Fibroblast of lung (primary cell): ENCODE measurements at regions not wholly inside any gene's neighbourhood (a gene's known extent, or its start where the extent isn't known, plus 50 kb on each side); places are given as distances from the start of the nearest gene placed in this dataset.

Experiments
- DNase-seq, 2 donors: peaks; one replicate each; pipeline versions ENCODE4 v3.0.0 to v3.0.0-alpha.2; 2010; ENCODE audit warnings: low read depth in 2 of 2
- H2AFZ ChIP-seq: 2 replicates; pipeline ENCODE4 v1.5.1; 2012; ENCODE audit warnings: low read length, control low read depth, inconsistent platforms
- H3K27ac ChIP-seq: 2 replicates; pipeline ENCODE4 v1.5.1; 2011; ENCODE audit warnings: low read length, control low read depth; ENCODE audit not compliant: insufficient read depth
- H3K27me3 ChIP-seq: 2 replicates; pipeline ENCODE4 v1.5.1; 2011; ENCODE audit warnings: mild to moderate bottlenecking, low read length; ENCODE audit not compliant: control insufficient read depth, insufficient read depth
- H3K36me3 ChIP-seq: 2 replicates; pipeline ENCODE4 v1.5.1; 2011; ENCODE audit warnings: low read length; ENCODE audit not compliant: control insufficient read depth, insufficient read depth
- H3K4me1 ChIP-seq: 2 replicates; pipeline ENCODE4 v1.5.1; 2011; ENCODE audit warnings: low read length; ENCODE audit not compliant: control insufficient read depth, insufficient read depth; ENCODE audit errors: extremely low read depth
- H3K4me2 ChIP-seq: 2 replicates; pipeline ENCODE4 v1.5.1; 2011; ENCODE audit warnings: low read length, control low read depth; ENCODE audit not compliant: insufficient read depth; ENCODE audit errors: extremely low read depth
- H3K4me3 ChIP-seq, 4 experiments: fragments of 200-600 bp in 1 of 4; sonication (generic) in 1 of 4; replicated peaks in 1 of 4; 2 replicates each; pipeline ENCODE4 v1.5.1; 2011 to 2016; ENCODE audit warnings: low read length in 4 of 4, low read depth in 3 of 4, mild to moderate bottlenecking in 3 of 4, control low read depth in 2 of 4, inconsistent platforms in 1 of 4, mixed read lengths in 1 of 4; ENCODE audit not compliant: insufficient read depth in 1 of 4; ENCODE audit errors: control extremely low read depth in 1 of 4
- H3K79me2 ChIP-seq: 2 replicates; pipeline ENCODE4 v1.5.1; 2012; ENCODE audit warnings: mild to moderate bottlenecking, low read length, inconsistent platforms; ENCODE audit not compliant: control insufficient read depth, insufficient read depth
- H3K9ac ChIP-seq: 2 replicates; pipeline ENCODE4 v1.5.1; 2011; ENCODE audit warnings: mild to moderate bottlenecking, low read length, control low read depth; ENCODE audit not compliant: insufficient read depth
- H3K9me3 ChIP-seq: 2 replicates; pipeline ENCODE4 v1.5.1; 2012; ENCODE audit warnings: low read depth, low read length; ENCODE audit not compliant: control insufficient read depth, insufficient read depth
- H4K20me1 ChIP-seq: 2 replicates; pipeline ENCODE4 v1.5.1; 2011; ENCODE audit warnings: low read length; ENCODE audit not compliant: control insufficient read depth, insufficient read depth; ENCODE audit errors: extremely low read depth
- CTCF ChIP-seq, 2 donors: IDR thresholded peaks in 1 of 2; conservative IDR thresholded peaks in 1 of 2; 1 replicate in 1 of 2; 2 replicates in 1 of 2; pipeline ENCODE4 v1.5.1; 2011 to 2012; ENCODE audit warnings: low read length in 2 of 2, control low read depth in 1 of 2, inconsistent platforms in 1 of 2, low read depth in 1 of 2, mild to moderate bottlenecking in 1 of 2
- EZH2 ChIP-seq: IDR thresholded peaks from 2 replicates; pipeline ENCODE4 v1.5.1; 2012; ENCODE audit warnings: low read length, control low read depth, mild to moderate bottlenecking; ENCODE audit errors: missing control alignments

- no peak overlapping the region for H3K4me3 ChIP-seq
- H3K36me3 ChIP-seq = no peaks in the 10 kb centered on the region
- TF ChIP-seq EZH2 = no peak
- no peak for TF ChIP-seq CTCF (conservative IDR thresholded peaks at IDR 0.05 in 1 of 2, IDR thresholded peaks at IDR 0.05 in 1 of 2; ENCODE audit: low read depth in 1 of 2, low read length in 2 of 2)
- H3K4me1 ChIP-seq = peaks cover 3% of the 10 kb centered on the region
- H3K4me2 ChIP-seq = no peak overlapping the region
- no peak overlapping the region for H3K9ac ChIP-seq
- no peaks in the 10 kb centered on the region for H3K9me3 ChIP-seq
- no peaks in the 10 kb centered on the region for H4K20me1 ChIP-seq
- no peak overlapping the region for H3K27ac ChIP-seq
- H2AFZ ChIP-seq = no peak overlapping the region
- H3K27me3 ChIP-seq = no peaks in the 10 kb centered on the region
- no peaks in the 10 kb centered on the region for H3K79me2 ChIP-seq
- no peak for DNase-seq
Measured at GRCh38 chr1:30521261-30521865, 202.0 kb downstream of the MATN1 start.

GRCh38 chr1:30520476-30520875, 202.9 kb downstream of the MATN1 start:
- H3K4me3 ChIP-seq = no peak overlapping the region
- no peaks in the 10 kb centered on the region for H4K20me1 ChIP-seq
- no peak overlapping the region for H3K27ac ChIP-seq
- H3K27me3 ChIP-seq = no peaks in the 10 kb centered on the region
- H3K4me1 ChIP-seq = peaks cover 3% of the 10 kb centered on the region
- TF ChIP-seq CTCF (conservative IDR thresholded peaks at IDR 0.05 in 1 of 2, IDR thresholded peaks at IDR 0.05 in 1 of 2; ENCODE audit: low read depth in 1 of 2, low read length in 2 of 2) (no peak), EZH2 (no peak)
- H3K4me2 ChIP-seq = no peak overlapping the region
- H3K9me3 ChIP-seq = no peaks in the 10 kb centered on the region
- no peak for DNase-seq
- H3K9ac ChIP-seq = no peak overlapping the region
- no peaks in the 10 kb centered on the region for H3K36me3 ChIP-seq
- no peak overlapping the region for H2AFZ ChIP-seq
- no peaks in the 10 kb centered on the region for H3K79me2 ChIP-seq

- Histone ChIP-seq H4K20me1 (no peaks in the 10 kb centered on the region), H2AFZ (no peak overlapping the region), H3K27me3 (no peaks in the 10 kb centered on the region), H3K4me2 (no peak overlapping the region), H3K27ac (no peak overlapping the region), H3K4me3 (no peak overlapping the region), H3K36me3 (no peaks in the 10 kb centered on the region), H3K79me2 (no peaks in the 10 kb centered on the region), H3K4me1 (peaks cover 3% of the 10 kb centered on the region), H3K9me3 (no peaks in the 10 kb centered on the region), H3K9ac (no peak overlapping the region)
- TF ChIP-seq CTCF (conservative IDR thresholded peaks at IDR 0.05 in 1 of 2, IDR thresholded peaks at IDR 0.05 in 1 of 2; ENCODE audit: low read depth in 1 of 2, low read length in 2 of 2) = no peak
- no peak for TF ChIP-seq EZH2
- DNase-seq = no peak
Measured at GRCh38 chr1:30519201-30519763, 204.1 kb downstream of the MATN1 start.
